AG09309 (cell line): ENCODE measurements at regions not wholly inside any gene's neighbourhood (a gene's known extent, or its start where the extent isn't known, plus 50 kb on each side); places are given as distances from the start of the nearest gene placed in this dataset.
A peak's percentile ranks its signal among the peaks of the same experiment; 100 is the strongest.

Source experiments
- DNase-seq: peaks from one replicate; pipeline ENCODE4 v3.0.0-alpha.2; 2010; ENCODE audit warnings: low read depth
- H3K4me3 ChIP-seq: 2 replicates; pipeline ENCODE4 v1.5.1; 2011; ENCODE audit warnings: mild to moderate bottlenecking, low read depth, low read length, moderate library complexity; ENCODE audit not compliant: control insufficient read depth
- CTCF ChIP-seq: IDR thresholded peaks from 2 replicates; pipeline ENCODE4 v1.5.1; 2011; ENCODE audit warnings: mild to moderate bottlenecking, low read depth, low read length, inconsistent platforms; ENCODE audit not compliant: insufficient read depth, control insufficient read depth; ENCODE audit errors: missing control alignments

- no peak for DNase-seq
- no peak for TF ChIP-seq CTCF
- H3K4me3 ChIP-seq: no peak overlapping the region
Observed at GRCh38 chr22:27526901-27527300, 274.7 kb downstream of the MN1 start.

- no peak for TF ChIP-seq CTCF
- no peak overlapping the region for H3K4me3 ChIP-seq
- DNase-seq: peak; percentile 8
Observed at GRCh38 chr22:27531782-27532530, 269.6 kb downstream of the MN1 start.

GRCh38 chr22:27533105-27533745, 268.3 kb downstream of the MN1 start:
- H3K4me3 ChIP-seq: no peak overlapping the region
- DNase-seq: no peak
- no peak for TF ChIP-seq CTCF

- DNase-seq: peak; percentile 4
- H3K4me3 ChIP-seq: no peak overlapping the region
- TF ChIP-seq CTCF: no peak
Observed at GRCh38 chr22:27534720-27535125, 266.8 kb downstream of the MN1 start.

GRCh38 chr22:27535452-27535851, 266.1 kb downstream of the MN1 start:
- TF ChIP-seq CTCF: no peak
- H3K4me3 ChIP-seq: no peak overlapping the region
- no peak for DNase-seq

GRCh38 chr22:27537501-27537900, 264.1 kb downstream of the MN1 start:
- no peak for DNase-seq
- TF ChIP-seq CTCF: no peak
- H3K4me3 ChIP-seq: no peak overlapping the region
